ENCODE measurements at regions not wholly inside any gene's neighbourhood (a gene's known extent, or its start where the extent isn't known, plus 50 kb on each side); places are given as distances from the start of the nearest gene placed in this dataset.

- whole genome bisulfite sequencing (ENCODE audit: insufficient coverage) = 93% methylated on average over 5 of the region's 6 CpGs
- no peak overlapping the region for H3K9ac ChIP-seq (ENCODE audit: low read length)
- Mint-ChIP-seq H3K4me1 (no peaks in the 10 kb centered on the region), H3K27ac (no peak overlapping the region), H3K9me3 (ENCODE audit: insufficient read depth) (no peaks in the 10 kb centered on the region), H3K27me3 (peaks cover 8% of the 10 kb centered on the region), H3K4me3 (no peak overlapping the region)
- no peak overlapping the region for H3K4me2 ChIP-seq (replicated peaks; ENCODE audit: low read depth, low read length, poor library complexity, severe bottlenecking)
- no peaks in the 10 kb centered on the region for H3K79me2 ChIP-seq (ENCODE audit: control insufficient read depth, insufficient read depth, low read length)
- no peak overlapping the region for H3K4me3 ChIP-seq (ENCODE audit: control extremely low read depth in 1 of 5, extremely low read depth in 1 of 5, insufficient read depth in 1 of 5, low read depth in 2 of 5, low read length in 4 of 5)
- H3K4me1 ChIP-seq (ENCODE audit: control insufficient read depth in 2 of 2, insufficient read depth in 2 of 2, low read length in 2 of 2) = no peaks in the 10 kb centered on the region
- CTCF ChIA-PET = no interaction called here
- H3K27ac ChIP-seq (ENCODE audit: low read length in 2 of 2) = no peak overlapping the region
- peaks cover 0 to 10% (median 2%) of the 10 kb centered on the region in 4 experiments for H3K27me3 ChIP-seq (replicated peaks in 1 of 4; ENCODE audit: control extremely low read depth in 1 of 4, control insufficient read depth in 3 of 4, insufficient read depth in 4 of 4, low read length in 3 of 4)
- H3K9me3 ChIP-seq (ENCODE audit: control extremely low read depth in 1 of 3, control insufficient read depth in 2 of 3, insufficient read depth in 1 of 3, low read length in 2 of 3) = no peaks in the 10 kb centered on the region
- H3K36me3 ChIP-seq (replicated peaks in 1 of 2; ENCODE audit: control extremely low read depth in 1 of 2, control insufficient read depth in 1 of 2, extremely low read depth in 1 of 2, insufficient read depth in 2 of 2, low read length in 1 of 2) = no peaks in the 10 kb centered on the region
- H2AFZ ChIP-seq (ENCODE audit: insufficient read depth, low read depth, low read length, poor library complexity, severe bottlenecking) = no peak overlapping the region
- H4K20me1 ChIP-seq (ENCODE audit: control insufficient read depth, insufficient read depth, low read length, poor library complexity, severe bottlenecking) = no peaks in the 10 kb centered on the region
- POLR2A ChIA-PET = no interaction called here
- intact Hi-C loops (cut with micrococcal nuclease) = no loop called here
- no peak for TF ChIP-seq EZH2 (IDR thresholded peaks at IDR 0.05; ENCODE audit: borderline replicate concordance, insufficient read depth, low read depth, low read length, poor library complexity, severe bottlenecking)
- no peak for TF ChIP-seq CTCF (IDR thresholded peaks at IDR 0.05)
- ATAC-seq (ENCODE audit: low read depth) (no peak), DNase-seq (no peak)
Measured at GRCh38 chr6:12614456-12614855, 102.1 kb upstream of the PHACTR1 start.

GRCh38 chr6:12618296-12618695, 98.3 kb upstream of the PHACTR1 start:
- TF ChIP-seq CTCF (IDR thresholded peaks at IDR 0.05) (no peak), EZH2 (IDR thresholded peaks at IDR 0.05; ENCODE audit: borderline replicate concordance, insufficient read depth, low read depth, low read length, poor library complexity, severe bottlenecking) (no peak)
- Histone ChIP-seq H3K4me1 (ENCODE audit: control insufficient read depth in 2 of 2, insufficient read depth in 2 of 2, low read length in 2 of 2) (no peaks in the 10 kb centered on the region), H3K4me2 (replicated peaks; ENCODE audit: low read depth, low read length, poor library complexity, severe bottlenecking) (no peak overlapping the region), H3K27me3 (replicated peaks in 1 of 4; ENCODE audit: control extremely low read depth in 1 of 4, control insufficient read depth in 3 of 4, insufficient read depth in 4 of 4, low read length in 3 of 4) (peaks cover 0 to 5% (median 0%) of the 10 kb centered on the region in 4 experiments), H3K4me3 (ENCODE audit: control extremely low read depth in 1 of 5, extremely low read depth in 1 of 5, insufficient read depth in 1 of 5, low read depth in 2 of 5, low read length in 4 of 5) (no peak overlapping the region), H3K27ac (ENCODE audit: low read length in 2 of 2) (no peak overlapping the region), H3K9me3 (ENCODE audit: control extremely low read depth in 1 of 3, control insufficient read depth in 2 of 3, insufficient read depth in 1 of 3, low read length in 2 of 3) (no peaks in the 10 kb centered on the region), H3K9ac (ENCODE audit: low read length) (no peak overlapping the region), H2AFZ (ENCODE audit: insufficient read depth, low read depth, low read length, poor library complexity, severe bottlenecking) (no peak overlapping the region), H3K36me3 (replicated peaks in 1 of 2; ENCODE audit: control extremely low read depth in 1 of 2, control insufficient read depth in 1 of 2, extremely low read depth in 1 of 2, insufficient read depth in 2 of 2, low read length in 1 of 2) (no peaks in the 10 kb centered on the region), H3K79me2 (ENCODE audit: control insufficient read depth, insufficient read depth, low read length) (no peaks in the 10 kb centered on the region), H4K20me1 (ENCODE audit: control insufficient read depth, insufficient read depth, low read length, poor library complexity, severe bottlenecking) (no peaks in the 10 kb centered on the region)
- H3K4me1 Mint-ChIP-seq = peaks cover 20% of the 10 kb centered on the region
- ChIA-PET CTCF (no interaction called here), POLR2A (no interaction called here)
- no peak overlapping the region for H3K27ac Mint-ChIP-seq
- intact Hi-C loops (cut with micrococcal nuclease) = no loop called here
- DNase-seq = no peak
- 100% methylated on average over 1 of the region's 6 CpGs for WGBS (ENCODE audit: insufficient coverage)
- H3K4me3 Mint-ChIP-seq = no peak overlapping the region
- ATAC-seq (ENCODE audit: low read depth) = no peak
- no peaks in the 10 kb centered on the region for H3K9me3 Mint-ChIP-seq (ENCODE audit: insufficient read depth)
- peaks cover 3% of the 10 kb centered on the region for H3K27me3 Mint-ChIP-seq
